Esophagus muscularis mucosa (tissue), 4 donors: ENCODE measurements at regions not wholly inside any gene's neighbourhood (a gene's known extent, or its start where the extent isn't known, plus 50 kb on each side); places are given as distances from the start of the nearest gene placed in this dataset.

Experiments
- DNase-seq: peaks from one replicate; pipeline ENCODE4 v3.0.0-alpha.2; 2017; ENCODE audit errors: extremely low spot score
- H3K27ac ChIP-seq, 4 donors: fragments of 200-600 bp; sonication (generic); replicated peaks in 1 of 4; 1 replicate in 3 of 4; 2 replicates in 1 of 4; pipeline ENCODE4 v1.5.1; 2016 to 2019; ENCODE audit warnings: mild to moderate bottlenecking in 1 of 4
- H3K27me3 ChIP-seq, 4 donors: fragments of 200-600 bp; sonication (generic); one replicate each; pipeline versions ENCODE4 v1.5.1 to v1.6.0; 2016 to 2019
- H3K36me3 ChIP-seq, 4 donors: fragments of 200-600 bp; sonication (generic); one replicate each; pipeline ENCODE4 v1.5.1; 2016 to 2019
- H3K4me1 ChIP-seq, 4 donors: fragments of 200-600 bp; sonication (generic); one replicate each; pipeline ENCODE4 v1.5.1; 2016 to 2019
- H3K4me3 ChIP-seq, 4 donors: fragments of 200-600 bp; sonication (generic); 1 replicate in 2 of 4; 2 replicates in 2 of 4; pipeline ENCODE4 v1.5.1; 2016 to 2019; ENCODE audit warnings: mild to moderate bottlenecking in 4 of 4, moderate library complexity in 1 of 4
- H3K9me3 ChIP-seq, 4 donors: fragments of 200-600 bp; sonication (generic); 1 replicate in 3 of 4; 2 replicates in 1 of 4; pipeline ENCODE4 v1.5.1; 2016 to 2019
- CTCF ChIP-seq, 3 experiments: fragments of 200-600 bp in 2 of 3; fragments of 450-650 bp in 1 of 3; sonication (generic) in 2 of 3; IDR thresholded peaks; one replicate each; pipeline ENCODE4 v1.5.1; 2017 to 2019; ENCODE audit warnings: antibody characterized with exemption in 3 of 3, mild to moderate bottlenecking in 2 of 3, moderate library complexity in 1 of 3
- EP300 ChIP-seq: sonication (generic); formaldehyde crosslinking; IDR thresholded peaks from one replicate; pipeline ENCODE4 v1.6.1; 2017; ENCODE audit warnings: antibody characterized with exemption
- POLR2A ChIP-seq: fragments of 450-650 bp; IDR thresholded peaks from one replicate; pipeline ENCODE4 v1.6.1; 2017; ENCODE audit warnings: antibody characterized with exemption, moderate library complexity, mild to moderate bottlenecking, low read depth
- POLR2AphosphoS5 ChIP-seq, 2 donors: sonication (generic); formaldehyde crosslinking; IDR thresholded peaks; one replicate each; pipeline ENCODE4 v1.6.1; 2017; ENCODE audit warnings: antibody characterized with exemption in 2 of 2
- WGBS: methylation state at CpG from one replicate; pipeline ENCODE4 v1.1.5; 2018; 5-methylcytosine and 5-hydroxymethylcytosine counted together
- intact Hi-C: fragments of 100-400 bp; cut with DNase I; formaldehyde crosslinking; loops from one replicate; pipeline ENCODE4 v1.15.1; 2023

- Histone ChIP-seq H3K27me3 (peaks cover 0 to 4% (median 0%) of the 10 kb centered on the region in 4 donors), H3K27ac (no peak overlapping the region), H3K36me3 (no peaks in the 10 kb centered on the region), H3K4me3 (no peak overlapping the region), H3K4me1 (peaks cover 0 to 5% (median 0%) of the 10 kb centered on the region in 4 donors), H3K9me3 (no peaks in the 10 kb centered on the region)
- WGBS = 65% methylated on average over 5 of the region's 5 CpGs
- TF ChIP-seq EP300 (no peak), POLR2AphosphoS5 (IDR thresholded peaks at IDR 0.05) (no peak)
- DNase-seq = no peak
- intact Hi-C loops = no loop called here
Measured at GRCh38 chr10:45238896-45239295, 76.5 kb downstream of the OR13A1 start.

GRCh38 chr10:45239642-45240041 is 75.8 kb downstream of the OR13A1 start:
- H3K9me3 ChIP-seq = no peaks in the 10 kb centered on the region
- no peak overlapping the region for H3K4me3 ChIP-seq
- WGBS = 81% methylated on average over 11 of the region's 11 CpGs
- peaks cover 0 to 4% (median 0%) of the 10 kb centered on the region in 4 donors for H3K27me3 ChIP-seq
- peak; percentile 78 for DNase-seq
- no peaks in the 10 kb centered on the region for H3K36me3 ChIP-seq
- intact Hi-C loops = no loop called here
- H3K4me1 ChIP-seq = peaks cover 0 to 5% (median 0%) of the 10 kb centered on the region in 4 donors
- H3K27ac ChIP-seq = no peak overlapping the region
- TF ChIP-seq CTCF (IDR thresholded peaks at IDR 0.05) (no peak), POLR2AphosphoS5 (IDR thresholded peaks at IDR 0.05) (no peak), POLR2A (no peak), EP300 (no peak)

DNA sequence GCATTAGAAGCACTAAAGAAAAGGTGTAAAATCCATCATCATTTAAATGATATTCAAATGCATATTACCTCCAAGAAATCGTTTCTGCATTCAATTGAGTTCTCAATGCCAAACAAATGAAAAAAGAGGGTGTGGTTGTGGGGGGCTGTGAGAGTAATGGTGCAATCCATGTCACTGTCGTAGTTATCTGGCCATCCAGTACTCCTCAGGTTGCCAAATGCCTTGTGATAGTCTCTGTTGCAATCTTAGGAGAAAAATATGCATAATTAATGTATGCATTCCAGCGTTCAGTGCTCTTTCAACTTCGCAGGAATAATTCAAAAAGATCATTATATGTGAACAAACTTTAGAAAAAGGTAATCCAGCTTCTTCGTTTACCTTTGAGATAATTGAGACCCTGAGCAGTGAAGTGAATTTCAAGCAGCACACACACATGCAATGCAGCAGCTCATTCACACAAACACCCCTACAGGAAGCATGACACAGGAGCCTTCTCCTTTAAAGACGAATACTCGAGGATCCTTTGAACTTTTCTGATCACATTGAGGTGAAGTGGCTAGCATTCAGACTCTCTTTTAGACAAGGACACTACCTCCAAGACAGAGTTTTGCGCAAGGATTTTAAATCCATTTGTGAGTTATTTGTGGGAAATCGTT is 73.4 kb downstream of the OR13A1 start:
- Histone ChIP-seq H3K9me3 (no peaks in the 10 kb centered on the region), H3K27ac (no peak overlapping the region), H3K4me1 (no peaks in the 10 kb centered on the region), H3K27me3 (peaks cover 0 to 10% (median 0%) of the 10 kb centered on the region in 4 donors), H3K4me3 (no peak overlapping the region), H3K36me3 (no peaks in the 10 kb centered on the region)
- peak; percentile 19 for DNase-seq
- intact Hi-C loops = no loop called here
- WGBS = 42% methylated on average over 9 of the region's 9 CpGs
- TF ChIP-seq POLR2AphosphoS5 (IDR thresholded peaks at IDR 0.05) = no peak
- TF ChIP-seq EP300 = no peak
- TF ChIP-seq POLR2A = no peak
- TF ChIP-seq CTCF (IDR thresholded peaks at IDR 0.05) = no peak

DNA sequence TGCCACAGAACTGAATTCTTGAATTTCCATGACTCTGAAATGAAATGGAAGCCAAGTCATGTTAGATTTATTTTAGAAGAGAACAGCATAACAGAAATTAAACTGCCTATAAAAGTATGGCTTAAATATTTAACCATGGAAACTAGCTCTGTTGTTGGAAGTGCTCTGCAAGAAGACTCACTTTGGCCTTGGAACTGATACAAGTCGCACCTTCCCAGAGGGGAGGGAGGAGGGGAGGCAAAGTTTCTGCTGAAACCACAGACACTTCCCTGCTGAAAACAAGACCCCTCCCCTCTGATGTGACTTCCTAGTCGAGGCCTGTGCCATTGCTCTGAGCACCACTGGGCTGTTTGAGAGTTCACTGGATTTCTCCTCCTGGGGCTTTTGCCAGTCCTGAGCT is 72.1 kb downstream of the OR13A1 start:
- Histone ChIP-seq H3K27me3 (peaks cover 0 to 10% (median 0%) of the 10 kb centered on the region in 4 donors), H3K4me3 (no peak overlapping the region), H3K4me1 (no peaks in the 10 kb centered on the region), H3K27ac (no peak overlapping the region), H3K36me3 (no peaks in the 10 kb centered on the region), H3K9me3 (no peaks in the 10 kb centered on the region)
- 75% methylated on average over 2 of the region's 2 CpGs for WGBS
- no peak for DNase-seq
- no peak for TF ChIP-seq EP300
- TF ChIP-seq POLR2A = no peak
- TF ChIP-seq POLR2AphosphoS5 (IDR thresholded peaks at IDR 0.05) = no peak
- no peak for TF ChIP-seq CTCF (IDR thresholded peaks at IDR 0.05)
- intact Hi-C loops = no loop called here

DNA sequence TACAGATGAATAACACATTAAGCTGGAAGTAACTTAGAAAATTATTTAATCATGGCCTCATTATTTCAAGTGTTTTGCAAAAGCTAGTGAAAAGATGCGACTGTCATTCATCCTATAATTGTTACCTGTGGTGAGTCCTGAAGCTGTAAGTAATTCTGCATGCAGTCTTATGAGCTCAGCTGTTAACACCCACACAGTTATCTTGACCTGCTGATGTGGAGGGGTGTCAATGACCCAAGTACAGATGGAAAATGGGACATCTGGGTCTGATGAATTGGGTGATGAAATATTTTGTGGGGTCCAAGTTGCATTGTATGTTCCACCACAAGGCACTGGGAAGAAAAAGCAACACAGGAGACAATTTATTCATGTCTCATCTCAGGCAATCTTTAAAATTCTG is 68.9 kb downstream of the OR13A1 start:
- peaks cover 0 to 8% (median 0%) of the 10 kb centered on the region in 4 donors for H3K27me3 ChIP-seq
- H3K4me3 ChIP-seq = no peak overlapping the region
- no peak for DNase-seq
- no peaks in the 10 kb centered on the region for H3K36me3 ChIP-seq
- peaks cover 0 to 5% (median 2%) of the 10 kb centered on the region in 4 donors for H3K4me1 ChIP-seq
- no peak for TF ChIP-seq CTCF (IDR thresholded peaks at IDR 0.05)
- no peak for TF ChIP-seq EP300
- no peak for TF ChIP-seq POLR2AphosphoS5 (IDR thresholded peaks at IDR 0.05)
- TF ChIP-seq POLR2A = no peak
- intact Hi-C loops = no loop called here
- WGBS = 87% methylated on average over 1 of the region's 1 CpG
- H3K27ac ChIP-seq = no peak overlapping the region
- no peaks in the 10 kb centered on the region for H3K9me3 ChIP-seq
